NCI-H446 treated with DMSO at 0.1 percent for 48 hours (cell line): ENCODE measurements at regions not wholly inside any gene's neighbourhood (a gene's known extent, or its start where the extent isn't known, plus 50 kb on each side); places are given as distances from the start of the nearest gene placed in this dataset.
"Not testable (repeated sequence)": the region's sequence is repeated elsewhere in the genome, so short reads cannot be mapped to it uniquely, and the experiment has no call there.

ENCODE experiments used
- DNase-seq: peaks from one replicate; lab custom pipeline; 2025; lab: John Stamatoyannopoulos, UW

GRCh38 chr20:19114410-19114809 lies 98.0 kb upstream of the SLC24A3 start:
- DNase-seq = no peak

DNA sequence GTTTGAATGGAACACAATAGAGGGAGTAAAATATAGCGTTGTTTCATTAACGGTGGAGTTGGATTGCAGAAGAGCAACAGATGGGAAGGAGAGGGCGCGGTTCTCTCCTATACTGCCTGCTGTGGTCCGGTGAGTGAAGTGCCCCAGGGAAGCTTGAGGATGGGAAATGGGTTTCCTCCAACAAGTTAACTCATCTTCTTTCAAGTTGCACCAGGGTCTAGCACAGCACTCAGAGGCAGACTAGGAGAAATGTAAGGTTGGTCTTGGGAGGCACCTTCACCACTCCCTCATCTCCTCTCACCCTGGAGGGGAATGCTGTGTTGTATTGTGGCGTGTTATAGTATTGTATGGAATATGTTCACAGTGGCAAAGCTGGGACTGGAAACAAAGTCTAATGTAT lies 96.9 kb upstream of the SLC24A3 start:
- no peak for DNase-seq

DNA sequence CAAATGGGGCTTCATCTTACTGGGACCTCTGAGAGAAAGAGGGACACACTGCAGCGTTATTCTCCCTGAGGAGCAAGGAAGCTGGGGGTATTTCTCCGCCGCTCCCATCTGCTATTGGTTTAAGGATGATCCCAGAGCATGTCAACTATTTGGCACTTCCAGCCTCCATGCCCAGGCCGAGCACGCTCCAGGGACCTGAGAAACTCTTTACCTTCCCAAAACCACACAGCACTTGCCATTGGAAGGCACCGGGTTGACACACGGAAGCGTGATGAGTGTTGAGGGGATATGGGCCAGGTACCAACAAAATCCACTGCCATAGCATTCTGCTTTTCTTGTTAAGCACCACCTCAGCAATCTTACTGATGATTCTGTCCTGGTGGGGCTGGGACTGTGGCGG lies 92.4 kb upstream of the SLC24A3 start:
- DNase-seq = no peak

- no peak for DNase-seq
Measured at GRCh38 chr20:19120569-19120968, 91.9 kb upstream of the SLC24A3 start.

- no peak for DNase-seq
Measured at GRCh38 chr20:19121463-19121862, 91.0 kb upstream of the SLC24A3 start.

- DNase-seq = no peak
Measured at GRCh38 chr20:19121916-19122315, 90.5 kb upstream of the SLC24A3 start.

DNA sequence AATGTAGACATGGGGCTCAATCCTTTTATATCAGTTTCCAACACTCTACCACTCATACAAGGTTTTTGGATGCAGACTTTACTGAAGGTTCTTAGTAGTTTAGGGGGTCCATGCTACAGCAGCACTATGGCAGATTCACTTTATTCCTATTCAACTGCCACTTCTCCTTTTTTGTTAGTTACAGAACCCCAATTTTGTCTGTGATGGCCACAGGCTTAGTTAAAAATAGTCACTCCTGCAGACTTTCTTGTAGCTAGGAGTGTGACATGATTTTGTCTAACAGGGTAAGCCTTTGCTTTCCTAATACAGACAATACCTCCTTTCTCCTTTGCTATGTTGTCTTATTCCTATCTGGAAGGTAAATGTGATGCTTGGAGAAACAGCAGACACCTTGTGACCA lies 90.0 kb upstream of the SLC24A3 start:
- no peak for DNase-seq

GRCh38 chr20:19125508-19125907 lies 86.9 kb upstream of the SLC24A3 start:
- no peak for DNase-seq

GRCh38 chr20:19129306-19129705 lies 83.1 kb upstream of the SLC24A3 start:
- no peak for DNase-seq

DNA sequence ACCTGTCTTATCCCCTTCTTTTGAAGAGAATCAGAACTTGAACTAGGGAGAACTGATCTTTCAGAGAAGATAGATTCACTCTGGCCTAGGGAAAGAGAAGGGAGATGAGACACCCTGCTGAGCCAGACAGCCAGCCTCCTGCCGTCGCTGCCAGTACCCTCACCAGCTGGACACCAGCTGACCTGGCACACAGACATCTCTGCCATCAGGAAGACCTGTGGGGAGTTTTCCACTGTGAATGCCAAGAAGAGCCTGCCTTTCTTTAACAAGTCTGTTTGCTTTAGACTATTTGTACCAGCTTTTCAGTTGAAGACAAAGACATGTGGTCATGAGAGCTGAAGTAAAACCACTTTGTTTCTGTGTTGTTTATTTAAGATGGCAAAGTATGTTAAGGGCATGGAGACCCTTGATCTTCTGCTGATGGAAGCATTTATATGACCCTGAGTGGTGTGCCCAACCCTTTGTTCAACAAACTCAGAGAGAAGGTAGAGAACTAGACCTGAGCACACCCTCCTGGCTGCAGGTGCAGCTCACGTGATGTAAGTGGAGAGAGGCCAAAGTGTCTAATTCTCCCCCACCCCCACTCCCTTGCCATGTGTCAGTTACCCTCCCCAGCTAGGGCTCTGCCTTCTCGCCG lies 82.3 kb upstream of the SLC24A3 start:
- peak; percentile 71 for DNase-seq

DNA sequence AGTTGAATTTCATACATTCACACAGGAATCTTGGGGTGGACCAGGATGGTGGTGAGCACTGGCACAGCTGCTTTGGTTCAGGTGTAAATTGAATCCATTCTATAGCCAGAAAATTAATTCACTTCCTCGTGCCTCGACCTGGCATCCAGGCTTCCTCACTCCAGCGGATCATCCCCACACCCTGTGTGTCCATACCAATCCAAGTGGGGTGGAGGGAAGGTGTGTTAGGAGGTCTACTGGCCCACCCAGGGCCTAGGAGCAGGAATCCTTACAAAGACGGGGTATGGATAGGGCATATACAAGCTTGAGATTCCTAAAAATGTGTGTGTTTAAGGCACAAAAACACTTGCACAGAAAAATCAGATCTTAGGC lies 81.8 kb upstream of the SLC24A3 start:
- DNase-seq = no peak

GRCh38 chr20:19137641-19138040 lies 74.8 kb upstream of the SLC24A3 start:
- no peak for DNase-seq

DNA sequence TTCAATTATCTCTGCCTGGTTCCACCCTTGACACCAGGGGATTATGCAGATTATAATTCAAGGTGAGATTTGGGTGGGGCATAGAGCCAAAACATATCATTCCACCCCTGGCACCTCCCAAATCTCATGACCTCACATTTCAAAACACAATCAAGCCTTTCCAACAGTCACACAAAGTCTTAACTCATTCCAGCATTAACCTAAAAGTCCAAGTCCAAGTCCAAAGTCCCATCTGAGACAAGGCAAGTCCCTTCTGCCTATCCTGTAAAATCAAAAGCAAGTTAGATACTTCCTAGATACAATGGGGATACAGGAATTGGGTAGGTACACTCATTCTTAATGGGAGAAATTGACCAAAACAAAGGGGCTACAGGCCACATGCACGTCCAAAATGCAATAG lies 73.7 kb upstream of the SLC24A3 start:
- no peak for DNase-seq

DNA sequence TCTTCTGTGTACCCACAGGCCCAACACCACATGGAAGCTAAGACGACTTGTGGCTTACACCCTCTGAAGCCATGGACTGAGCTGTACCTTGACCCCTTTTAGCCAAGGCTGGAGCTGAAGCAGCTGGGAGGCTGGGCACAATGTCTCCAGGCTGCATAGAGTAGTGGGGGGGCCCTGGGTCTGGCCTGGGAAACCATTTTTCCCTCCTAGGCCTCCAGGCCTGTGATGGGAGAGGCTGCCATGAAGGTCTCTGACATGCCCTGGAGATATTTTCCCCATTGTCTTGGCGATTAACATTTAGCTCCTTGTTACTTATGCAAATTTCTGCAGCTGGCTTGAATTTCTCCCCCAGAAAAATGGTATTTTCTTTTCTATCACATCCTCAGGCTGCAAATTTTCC lies 72.9 kb upstream of the SLC24A3 start:
- DNase-seq = not testable (repeated sequence)

- DNase-seq = no peak
Measured at GRCh38 chr20:19141998-19142397, 70.4 kb upstream of the SLC24A3 start.

- DNase-seq = no peak
Measured at GRCh38 chr20:19143890-19144289, 68.6 kb upstream of the SLC24A3 start.

GRCh38 chr20:19161336-19161735 lies 51.1 kb upstream of the SLC24A3 start:
- no peak for DNase-seq
